Stomach (tissue), 8 donors: ENCODE measurements at regions not wholly inside any gene's neighbourhood (a gene's known extent, or its start where the extent isn't known, plus 50 kb on each side); places are given as distances from the start of the nearest gene placed in this dataset.

Experiments used
- DNase-seq, 2 donors: peaks; one replicate each; pipeline versions ENCODE4 v3.0.0 to v3.0.0-alpha.2; 2013 to 2019
- H3K27ac ChIP-seq, 5 donors: fragments of 200-600 bp in 4 of 5; sonication (generic) in 4 of 5; one replicate each; pipeline ENCODE4 v1.5.1; 2013 to 2019; ENCODE audit warnings: mild to moderate bottlenecking in 1 of 5, moderate library complexity in 1 of 5
- H3K27me3 ChIP-seq, 3 donors: fragments of 200-600 bp; sonication (generic); one replicate each; pipeline ENCODE4 v1.5.1; 2017 to 2019; ENCODE audit warnings: mixed run types in 1 of 3
- H3K36me3 ChIP-seq, 4 donors: fragments of 200-600 bp; sonication (generic); 1 replicate in 3 of 4; 2 replicates in 1 of 4; pipeline ENCODE4 v1.5.1; 2016 to 2019
- H3K4me1 ChIP-seq, 4 donors: fragments of 200-600 bp; sonication (generic); one replicate each; pipeline ENCODE4 v1.5.1; 2016 to 2019
- H3K4me3 ChIP-seq, 4 donors: fragments of 200-600 bp; sonication (generic) in 3 of 4; one replicate each; pipeline ENCODE4 v1.5.1; 2016 to 2019; ENCODE audit warnings: mild to moderate bottlenecking in 1 of 4
- H3K9me3 ChIP-seq, 4 donors: fragments of 200-600 bp; sonication (generic); one replicate each; pipeline ENCODE4 v1.5.1; 2016 to 2019
- EP300 ChIP-seq: sonication (generic); formaldehyde crosslinking; IDR thresholded peaks from one replicate; pipeline ENCODE4 v1.6.1; 2017; ENCODE audit warnings: antibody characterized with exemption
- POLR2A ChIP-seq, 4 donors: fragments of 450-650 bp; IDR thresholded peaks; one replicate each; pipeline ENCODE4 v1.6.1; 2016; ENCODE audit warnings: antibody characterized with exemption in 4 of 4, control low read depth in 2 of 4, mild to moderate bottlenecking in 1 of 4, moderate library complexity in 1 of 4
- POLR2AphosphoS5 ChIP-seq, 3 donors: sonication (generic); formaldehyde crosslinking; IDR thresholded peaks; one replicate each; pipeline ENCODE4 v1.6.1; 2016; ENCODE audit warnings: antibody characterized with exemption in 3 of 3
- WGBS, 5 donors: extraction: QIAGEN DNeasy Blood & Tissue Kit in 3 of 5; methylation state at CpG; one replicate each; pipeline versions ENCODE4 v1.1.5 to v1.1.7; 2013 to 2018; 5-methylcytosine and 5-hydroxymethylcytosine counted together
- intact Hi-C: fragments of 100-400 bp; cut with DNase I; formaldehyde crosslinking; loops from one replicate; pipeline ENCODE4 v1.15.1; 2023; ENCODE audit warnings: low total_unique reads
- TF ChIP-seq, protein P1 (sequence below), 7 experiments: fragments of 450-650 bp in 4 of 7; fragments of 200-600 bp in 3 of 7; sonication (generic) in 3 of 7; IDR thresholded peaks; one replicate each; pipeline ENCODE4 v1.5.1; 2016 to 2019; ENCODE audit warnings: antibody characterized with exemption in 7 of 7, control low read depth in 2 of 7, mild to moderate bottlenecking in 1 of 7
- donor health status: healthy with polysubstance abuse.
- donor health status: Bipolar disorder and iron deficiency.
- donor health status: healthy.

DNA sequence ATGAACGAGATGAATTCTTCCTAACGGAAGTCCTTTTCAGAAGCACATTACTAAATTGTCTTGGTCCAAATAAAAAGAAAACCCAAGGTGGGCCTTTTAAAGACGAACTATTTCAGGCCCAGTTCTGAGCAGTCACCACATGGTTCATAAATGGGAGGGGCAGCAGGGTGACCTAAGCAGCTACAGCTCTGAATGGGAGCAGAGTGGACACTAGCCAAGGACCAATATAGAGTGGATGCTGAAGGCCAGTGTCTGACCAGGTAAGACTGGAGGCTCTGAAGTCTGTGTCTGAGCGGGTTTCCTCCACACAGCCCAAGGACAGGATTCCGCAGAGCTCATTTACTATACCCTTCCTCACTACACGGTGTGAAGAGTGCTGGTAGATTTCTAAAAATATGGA is 159.1 kb downstream of the TMEM26 start:
- DNase-seq, result no peak
- Histone ChIP-seq H3K27ac (no peak overlapping the region), H3K4me1 (peaks cover 0 to 6% (median 2%) of the 10 kb centered on the region in 4 donors), H3K9me3 (peaks cover 0 to 9% (median 7%) of the 10 kb centered on the region in 4 donors), H3K27me3 (no peaks in the 10 kb centered on the region), H3K36me3 (no peaks in the 10 kb centered on the region), H3K4me3 (no peak overlapping the region)
- no peak for TF ChIP-seq POLR2A (IDR thresholded peaks at IDR 0.05)
- no peak for TF ChIP-seq EP300
- TF ChIP-seq POLR2AphosphoS5 (IDR thresholded peaks at IDR 0.05), result no peak
- TF ChIP-seq, protein P1, sequence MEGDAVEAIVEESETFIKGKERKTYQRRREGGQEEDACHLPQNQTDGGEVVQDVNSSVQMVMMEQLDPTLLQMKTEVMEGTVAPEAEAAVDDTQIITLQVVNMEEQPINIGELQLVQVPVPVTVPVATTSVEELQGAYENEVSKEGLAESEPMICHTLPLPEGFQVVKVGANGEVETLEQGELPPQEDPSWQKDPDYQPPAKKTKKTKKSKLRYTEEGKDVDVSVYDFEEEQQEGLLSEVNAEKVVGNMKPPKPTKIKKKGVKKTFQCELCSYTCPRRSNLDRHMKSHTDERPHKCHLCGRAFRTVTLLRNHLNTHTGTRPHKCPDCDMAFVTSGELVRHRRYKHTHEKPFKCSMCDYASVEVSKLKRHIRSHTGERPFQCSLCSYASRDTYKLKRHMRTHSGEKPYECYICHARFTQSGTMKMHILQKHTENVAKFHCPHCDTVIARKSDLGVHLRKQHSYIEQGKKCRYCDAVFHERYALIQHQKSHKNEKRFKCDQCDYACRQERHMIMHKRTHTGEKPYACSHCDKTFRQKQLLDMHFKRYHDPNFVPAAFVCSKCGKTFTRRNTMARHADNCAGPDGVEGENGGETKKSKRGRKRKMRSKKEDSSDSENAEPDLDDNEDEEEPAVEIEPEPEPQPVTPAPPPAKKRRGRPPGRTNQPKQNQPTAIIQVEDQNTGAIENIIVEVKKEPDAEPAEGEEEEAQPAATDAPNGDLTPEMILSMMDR (IDR thresholded peaks at IDR 0.05), result no peak
- intact Hi-C loops, result no loop called here
- 77 to 87% (median 81%) methylated on average over 6 of the region's 6 CpGs for WGBS, 5 donors

DNA sequence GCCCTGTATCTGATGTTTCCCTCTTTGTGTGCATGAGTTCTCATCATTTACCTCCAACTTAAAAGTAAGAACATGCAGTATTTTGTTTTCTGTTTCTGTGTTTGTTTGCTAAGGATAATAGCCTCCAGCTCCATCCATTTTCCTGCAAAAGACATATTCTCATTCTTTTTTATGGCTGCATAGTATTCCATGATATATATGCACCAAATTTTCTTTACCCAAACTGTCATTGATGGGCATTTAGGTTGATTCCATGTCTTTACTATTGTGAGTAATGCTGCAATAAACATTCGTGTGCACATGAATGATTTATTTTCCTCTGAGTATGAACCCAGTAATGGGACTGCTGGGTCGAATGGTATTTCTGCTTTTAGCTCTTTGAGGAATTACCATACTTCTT is 163.4 kb downstream of the TMEM26 start:
- Histone ChIP-seq H3K36me3 (no peaks in the 10 kb centered on the region), H3K9me3 (no peaks in the 10 kb centered on the region), H3K27ac (no peak overlapping the region), H3K4me1 (peaks cover 0 to 13% (median 2%) of the 10 kb centered on the region in 4 donors), H3K27me3 (no peaks in the 10 kb centered on the region), H3K4me3 (no peak overlapping the region)
- no peak for DNase-seq
- 83 to 89% (median 86%) methylated on average over 2 of the region's 2 CpGs for WGBS, 5 donors
- intact Hi-C loops, result loop anchor here (10.0 kb wide), 1 partner anchor 145 kb away; no protein-coding TSS in a partner anchor
- TF ChIP-seq POLR2AphosphoS5 (IDR thresholded peaks at IDR 0.05) (no peak), POLR2A (IDR thresholded peaks at IDR 0.05) (no peak), EP300 (no peak)
- TF ChIP-seq, protein P1 (IDR thresholded peaks at IDR 0.05), result no peak

DNA sequence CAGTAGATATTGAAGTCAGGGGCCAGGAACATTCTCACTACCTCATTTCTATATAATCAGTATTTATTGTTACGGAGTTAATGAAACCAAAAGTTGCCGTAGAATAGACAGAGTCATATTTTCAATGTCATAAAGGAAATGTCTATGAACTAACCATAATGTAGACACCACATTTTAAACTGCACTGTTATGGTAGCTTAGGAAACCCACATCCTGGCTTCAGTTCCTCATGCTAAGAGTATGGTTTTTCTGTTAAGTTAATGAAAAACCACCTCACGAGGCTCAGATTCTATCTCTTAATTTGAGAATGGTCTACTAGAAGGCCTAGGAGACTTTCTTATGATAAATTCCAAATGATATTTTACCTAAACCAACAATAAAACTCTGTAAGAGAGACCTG is 166.5 kb downstream of the TMEM26 start:
- Histone ChIP-seq H3K27ac (no peak overlapping the region), H3K27me3 (no peaks in the 10 kb centered on the region), H3K4me1 (peaks cover 0 to 25% (median 10%) of the 10 kb centered on the region in 4 donors), H3K36me3 (no peaks in the 10 kb centered on the region), H3K9me3 (no peaks in the 10 kb centered on the region), H3K4me3 (no peak overlapping the region)
- no peak for TF ChIP-seq POLR2AphosphoS5 (IDR thresholded peaks at IDR 0.05)
- no peak for TF ChIP-seq POLR2A (IDR thresholded peaks at IDR 0.05)
- TF ChIP-seq, protein P1 (IDR thresholded peaks at IDR 0.05), result no peak
- TF ChIP-seq EP300, result no peak
- DNase-seq, result peak in 1 of 2 donors; percentile 56
- intact Hi-C loops, result loop anchor here (10.0 kb wide), 1 partner anchor 142 kb away; no protein-coding TSS in a partner anchor
- WGBS, 5 donors, result 68 to 83% (median 80%) methylated on average over 3 of the region's 3 CpGs

DNA sequence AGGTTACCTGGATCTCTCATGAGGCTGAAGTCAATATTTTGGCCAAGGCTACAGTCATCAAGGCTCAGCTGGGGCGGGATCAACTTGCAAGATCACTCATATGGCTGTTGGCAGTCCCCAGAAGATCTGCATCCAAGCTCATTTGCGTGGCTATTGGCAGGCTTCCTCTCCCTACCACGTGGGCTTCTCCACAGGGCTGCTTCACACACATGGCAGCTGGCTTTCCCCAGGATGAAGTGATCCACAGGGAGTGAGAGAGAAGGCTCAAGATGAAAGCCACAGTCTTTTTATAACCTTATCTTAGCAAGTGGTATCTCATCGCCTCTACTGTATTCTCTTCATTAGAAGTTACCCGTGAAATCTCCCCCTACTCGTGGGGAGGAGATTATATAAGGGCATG is 167.4 kb downstream of the TMEM26 start:
- 55 to 67% (median 64%) methylated on average over 6 of the region's 6 CpGs for WGBS, 5 donors
- Histone ChIP-seq H3K4me3 (no peak overlapping the region), H3K9me3 (no peaks in the 10 kb centered on the region), H3K27me3 (no peaks in the 10 kb centered on the region), H3K36me3 (no peaks in the 10 kb centered on the region), H3K4me1 (peaks cover 0 to 25% (median 10%) of the 10 kb centered on the region in 4 donors), H3K27ac (no peak overlapping the region)
- TF ChIP-seq EP300 (no peak), POLR2A (IDR thresholded peaks at IDR 0.05) (no peak), POLR2AphosphoS5 (IDR thresholded peaks at IDR 0.05) (no peak)
- TF ChIP-seq, protein P1 (IDR thresholded peaks at IDR 0.05), result no peak
- DNase-seq, result no peak
- intact Hi-C loops, result loop anchor here (10.0 kb wide), 1 partner anchor 141 kb away; no protein-coding TSS in a partner anchor
